Activated CD4-positive, alpha-beta memory T cell treated with anti-CD3 and anti-CD28 coated beads for 36 hours (primary cell): ENCODE measurements at regions not wholly inside any gene's neighbourhood (a gene's known extent, or its start where the extent isn't known, plus 50 kb on each side); places are given as distances from the start of the nearest gene placed in this dataset.
"Not testable (repeated sequence)": the region's sequence is repeated elsewhere in the genome, so short reads cannot be mapped to it uniquely, and the experiment has no call there.

ENCODE experiments used
- CTCF ChIA-PET: fragments of 350-600 bp; sonication (Branson Sonifier 250); formaldehyde crosslinking; loops from one replicate; lab custom pipeline; 2021; ENCODE audit warnings: antibody characterized with exemption, inconsistent platforms; lab: Charles Lee
- POLR2A ChIA-PET: fragments of 350-600 bp; sonication (Branson Sonifier 250); formaldehyde crosslinking; loops from one replicate; lab custom pipeline; 2021; ENCODE audit warnings: antibody characterized with exemption; lab: Charles Lee
- DNase-seq: peaks from one replicate; pipeline ENCODE4 v3.0.0-alpha.2; 2020
- H3K27ac Mint-ChIP-seq: one replicate; pipeline ENCODE4 v1.8.0; 2021; ENCODE audit warnings: mixed read lengths
- H3K27me3 Mint-ChIP-seq: one replicate; pipeline ENCODE4 v1.8.0; 2021; ENCODE audit warnings: mixed read lengths
- H3K36me3 Mint-ChIP-seq: one replicate; pipeline ENCODE4 v1.8.0; 2021; ENCODE audit warnings: mixed read lengths
- H3K4me1 Mint-ChIP-seq: one replicate; pipeline ENCODE4 v1.8.0; 2021; ENCODE audit warnings: low read depth, mixed read lengths
- H3K4me3 Mint-ChIP-seq: one replicate; pipeline ENCODE4 v1.8.0; 2021; ENCODE audit warnings: mild to moderate bottlenecking, mixed read lengths
- H3K9me3 Mint-ChIP-seq: one replicate; pipeline ENCODE4 v1.8.0; 2021; ENCODE audit warnings: mixed read lengths
- intact Hi-C: fragments of 100-400 bp; cut with micrococcal nuclease; formaldehyde crosslinking; loops from one replicate; pipeline ENCODE4 v1.15.1; 2023

- intact Hi-C loops: loop anchor here (10.0 kb wide), 1 partner anchor 97 kb away; no protein-coding TSS in a partner anchor
- Mint-ChIP-seq H3K9me3 (no peaks in the 10 kb centered on the region), H3K27ac (no peak overlapping the region), H3K27me3 (no peaks in the 10 kb centered on the region), H3K36me3 (no peaks in the 10 kb centered on the region), H3K4me1 (no peaks in the 10 kb centered on the region), H3K4me3 (no peak overlapping the region)
- no peak for DNase-seq
- CTCF ChIA-PET: no interaction called here
- POLR2A ChIA-PET: no interaction called here
Measured at GRCh38 chr4:73348185-73348584, 55.9 kb upstream of the ALB start.

- Mint-ChIP-seq H3K27ac (no peak overlapping the region), H3K36me3 (no peaks in the 10 kb centered on the region), H3K4me3 (no peak overlapping the region), H3K27me3 (no peaks in the 10 kb centered on the region), H3K9me3 (no peaks in the 10 kb centered on the region), H3K4me1 (no peaks in the 10 kb centered on the region)
- intact Hi-C loops: loop anchor here (10.0 kb wide), 1 partner anchor 97 kb away; no protein-coding TSS in a partner anchor
- CTCF ChIA-PET: no interaction called here
- POLR2A ChIA-PET: no interaction called here
- no peak for DNase-seq
Measured at GRCh38 chr4:73347497-73347896, 56.6 kb upstream of the ALB start.

- H3K4me3 Mint-ChIP-seq: no peak overlapping the region
- ChIA-PET CTCF (interaction anchor here (1.0 kb wide), 1 partner anchor 101 kb away, joined by 3 read pairs; no protein-coding TSS in a partner anchor), POLR2A (no interaction called here)
- no peaks in the 10 kb centered on the region for H3K9me3 Mint-ChIP-seq
- no peaks in the 10 kb centered on the region for H3K36me3 Mint-ChIP-seq
- no peak overlapping the region for H3K27ac Mint-ChIP-seq
- intact Hi-C loops: loop anchor here (10.0 kb wide), 1 partner anchor 99 kb away; no protein-coding TSS in a partner anchor
- no peaks in the 10 kb centered on the region for H3K27me3 Mint-ChIP-seq
- no peak for DNase-seq
- H3K4me1 Mint-ChIP-seq: no peaks in the 10 kb centered on the region
Measured at GRCh38 chr4:73345399-73345975, 58.6 kb upstream of the ALB start.

- Mint-ChIP-seq H3K27me3 (peaks cover 2% of the 10 kb centered on the region), H3K27ac (no peak overlapping the region), H3K36me3 (no peaks in the 10 kb centered on the region), H3K9me3 (no peaks in the 10 kb centered on the region), H3K4me1 (no peaks in the 10 kb centered on the region), H3K4me3 (no peak overlapping the region)
- DNase-seq: no peak
- intact Hi-C loops: loop anchor here (5.0 to 10.0 kb wide), 2 partner anchors 101 to 308 kb away; no protein-coding TSS in a partner anchor
- ChIA-PET CTCF (no interaction called here), POLR2A (no interaction called here)
Measured at GRCh38 chr4:73344106-73344505, 60.0 kb upstream of the ALB start.

GRCh38 chr4:73343432-73343831 lies 60.7 kb upstream of the ALB start:
- Mint-ChIP-seq H3K36me3 (no peaks in the 10 kb centered on the region), H3K27ac (no peak overlapping the region), H3K4me3 (no peak overlapping the region), H3K4me1 (no peaks in the 10 kb centered on the region), H3K9me3 (no peaks in the 10 kb centered on the region), H3K27me3 (peaks cover 3% of the 10 kb centered on the region)
- intact Hi-C loops: loop anchor here (5.0 to 10.0 kb wide), 2 partner anchors 101 to 309 kb away; no protein-coding TSS in a partner anchor
- CTCF ChIA-PET: no interaction called here
- DNase-seq: no peak
- POLR2A ChIA-PET: no interaction called here

GRCh38 chr4:73341454-73341853 lies 62.6 kb upstream of the ALB start:
- peak; percentile 13 for DNase-seq
- Mint-ChIP-seq H3K4me3 (no peak overlapping the region), H3K27me3 (peaks cover 3% of the 10 kb centered on the region), H3K27ac (no peak overlapping the region), H3K9me3 (no peaks in the 10 kb centered on the region), H3K36me3 (no peaks in the 10 kb centered on the region), H3K4me1 (no peaks in the 10 kb centered on the region)
- POLR2A ChIA-PET: no interaction called here
- CTCF ChIA-PET: interaction anchor here (0.7 to 2.8 kb wide), 4 partner anchors 14 to 938 kb away, joined by 3 to 18 read pairs (median 4); no protein-coding TSS in a partner anchor
- intact Hi-C loops: loop anchor here (5.0 to 10.0 kb wide), 2 partner anchors 103 to 311 kb away; no protein-coding TSS in a partner anchor

GRCh38 chr4:73340917-73341316 lies 63.2 kb upstream of the ALB start:
- intact Hi-C loops: loop anchor here (5.0 to 10.0 kb wide), 2 partner anchors 104 to 311 kb away; no protein-coding TSS in a partner anchor
- no peaks in the 10 kb centered on the region for H3K4me1 Mint-ChIP-seq
- ChIA-PET CTCF (interaction anchor here (0.7 to 2.8 kb wide), 4 partner anchors 14 to 939 kb away, joined by 3 to 18 read pairs (median 4); no protein-coding TSS in a partner anchor), POLR2A (no interaction called here)
- no peak overlapping the region for H3K4me3 Mint-ChIP-seq
- peaks cover 3% of the 10 kb centered on the region for H3K27me3 Mint-ChIP-seq
- no peak for DNase-seq
- no peak overlapping the region for H3K27ac Mint-ChIP-seq
- H3K9me3 Mint-ChIP-seq: no peaks in the 10 kb centered on the region
- H3K36me3 Mint-ChIP-seq: no peaks in the 10 kb centered on the region

- Mint-ChIP-seq H3K27me3 (peaks cover 7% of the 10 kb centered on the region), H3K9me3 (no peaks in the 10 kb centered on the region)
Measured at GRCh38 chr4:73335679-73336078, 68.4 kb upstream of the ALB start.

GRCh38 chr4:73332012-73332411 lies 72.1 kb upstream of the ALB start:
- DNase-seq, H3K27ac Mint-ChIP-seq, H3K36me3 Mint-ChIP-seq, H3K9me3 Mint-ChIP-seq, H3K27me3 Mint-ChIP-seq, CTCF ChIA-PET, H3K4me1 Mint-ChIP-seq, POLR2A ChIA-PET, intact Hi-C loops, H3K4me3 Mint-ChIP-seq: not testable (repeated sequence)

More at GRCh38 chr4:73335679-73336078, 68.4 kb upstream of the ALB start:
- no peak overlapping the region for H3K27ac Mint-ChIP-seq
- intact Hi-C loops: no loop called here
- no peaks in the 10 kb centered on the region for H3K36me3 Mint-ChIP-seq
- no peaks in the 10 kb centered on the region for H3K4me1 Mint-ChIP-seq
- POLR2A ChIA-PET: no interaction called here
- no peak overlapping the region for H3K4me3 Mint-ChIP-seq
- DNase-seq: no peak
- CTCF ChIA-PET: no interaction called here

GRCh38 chr4:73329300-73329699 lies 70.7 kb upstream of the ANKRD17 start:
- DNase-seq: no peak
- ChIA-PET CTCF (no interaction called here), POLR2A (no interaction called here)
- Mint-ChIP-seq H3K27ac (no peak overlapping the region), H3K4me3 (no peak overlapping the region), H3K36me3 (no peaks in the 10 kb centered on the region), H3K4me1 (no peaks in the 10 kb centered on the region), H3K27me3 (peaks cover 3% of the 10 kb centered on the region), H3K9me3 (peaks cover 22% of the 10 kb centered on the region)
- intact Hi-C loops: no loop called here

- H3K27me3 Mint-ChIP-seq, H3K27ac Mint-ChIP-seq: not testable (repeated sequence)
- CTCF ChIA-PET: interaction anchor here (0.6 kb wide), 1 partner anchor 1546 kb away, joined by 3 read pairs; no protein-coding TSS in a partner anchor
Measured at GRCh38 chr4:73325776-73326175, 67.2 kb upstream of the ANKRD17 start.

GRCh38 chr4:73317092-73317491 lies 58.5 kb upstream of the ANKRD17 start:
- Mint-ChIP-seq H3K4me3 (no peak overlapping the region), H3K9me3 (peaks cover 18% of the 10 kb centered on the region), H3K27me3 (peaks cover 2% of the 10 kb centered on the region), H3K36me3 (peaks cover 4% of the 10 kb centered on the region), H3K4me1 (no peaks in the 10 kb centered on the region), H3K27ac (no peak overlapping the region)
- no peak for DNase-seq
- intact Hi-C loops: no loop called here
- ChIA-PET POLR2A (no interaction called here), CTCF (no interaction called here)

More at GRCh38 chr4:73325776-73326175, 67.2 kb upstream of the ANKRD17 start:
- intact Hi-C loops, H3K36me3 Mint-ChIP-seq, POLR2A ChIA-PET, H3K4me1 Mint-ChIP-seq, H3K4me3 Mint-ChIP-seq, DNase-seq: not testable (repeated sequence)
- H3K9me3 Mint-ChIP-seq: peaks cover 47% of the 10 kb centered on the region
